Thymus (tissue), 11 donors: ENCODE measurements at regions not wholly inside any gene's neighbourhood (a gene's known extent, or its start where the extent isn't known, plus 50 kb on each side); places are given as distances from the start of the nearest gene placed in this dataset.
"Not testable (repeated sequence)": the region's sequence is repeated elsewhere in the genome, so short reads cannot be mapped to it uniquely, and the experiment has no call there.

ENCODE experiments used
- DNase-seq, 9 donors: peaks; one replicate each; pipeline ENCODE4 v3.0.0-alpha.2; 2013; ENCODE audit warnings: low spot score in 9 of 9, low read depth in 6 of 9, missing footprints in 1 of 9
- H3K27ac ChIP-seq, 2 donors: one replicate each; pipeline ENCODE4 v1.5.1; 2013; ENCODE audit warnings: control low read depth in 1 of 2, low read depth in 1 of 2, low read length in 1 of 2, mild to moderate bottlenecking in 1 of 2, moderate library complexity in 1 of 2
- H3K27me3 ChIP-seq, 2 donors: one replicate each; pipeline ENCODE4 v1.5.1; 2013; ENCODE audit warnings: low read length in 1 of 2; ENCODE audit not compliant: control insufficient read depth in 2 of 2, insufficient read depth in 1 of 2
- H3K36me3 ChIP-seq, 2 donors: one replicate each; pipeline ENCODE4 v1.5.1; 2013; ENCODE audit warnings: low read length in 1 of 2, mild to moderate bottlenecking in 1 of 2, moderate library complexity in 1 of 2; ENCODE audit not compliant: control insufficient read depth in 2 of 2, insufficient read depth in 2 of 2
- H3K4me1 ChIP-seq, 2 donors: one replicate each; pipeline ENCODE4 v1.5.1; 2013; ENCODE audit warnings: low read length in 2 of 2; ENCODE audit not compliant: control insufficient read depth in 2 of 2, insufficient read depth in 2 of 2
- H3K4me3 ChIP-seq, 2 donors: one replicate each; pipeline ENCODE4 v1.5.1; 2013; ENCODE audit warnings: low read length in 2 of 2, control low read depth in 1 of 2, mild to moderate bottlenecking in 1 of 2
- H3K9me3 ChIP-seq, 2 donors: one replicate each; pipeline ENCODE4 v1.5.1; 2013; ENCODE audit warnings: low read length in 1 of 2, mild to moderate bottlenecking in 1 of 2; ENCODE audit not compliant: control insufficient read depth in 2 of 2, insufficient read depth in 1 of 2
- WGBS: extraction: QIAGEN DNeasy Blood & Tissue Kit; methylation state at CpG from one replicate; pipeline ENCODE4 v1.1.7; 2013; 5-methylcytosine and 5-hydroxymethylcytosine counted together
- donor health status: healthy.

DNA sequence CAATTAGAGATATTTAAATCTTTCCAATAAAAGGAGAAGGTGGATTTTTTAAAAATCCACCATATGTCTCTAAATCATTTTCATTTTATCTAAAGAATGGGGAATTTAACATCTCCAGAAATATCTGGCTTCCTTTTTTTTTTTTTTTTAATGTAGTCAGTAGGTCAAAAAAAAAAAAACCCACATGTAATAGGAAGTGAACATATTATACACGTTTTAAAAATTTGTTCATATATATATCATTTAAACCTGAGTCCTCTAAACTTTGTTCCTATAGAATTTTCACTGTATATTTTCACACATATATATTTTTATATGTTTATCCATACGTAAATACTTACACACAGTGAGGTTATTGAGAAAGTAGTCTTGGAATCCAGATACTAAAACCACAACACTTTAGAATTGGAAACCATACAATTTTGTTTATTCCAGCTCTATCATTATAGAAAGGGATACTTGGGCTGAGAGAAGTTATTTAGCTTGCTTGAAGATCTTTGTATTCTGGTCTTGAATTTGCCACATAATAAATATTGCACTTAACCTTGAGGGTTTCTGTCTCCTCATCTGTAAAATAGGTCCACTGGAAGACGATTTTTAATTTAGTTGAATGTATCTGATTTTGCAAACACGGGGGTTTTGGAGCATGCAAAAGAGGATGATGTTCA lies 62.1 kb upstream of the ZNF217 start:
- 66% methylated on average over 4 of the region's 4 CpGs for WGBS
- no peak overlapping the region for H3K4me3 ChIP-seq
- H3K27ac ChIP-seq: peak overlapping the region in 1 of 2 donors; percentile 7
- peaks cover 14 to 17% of the 10 kb centered on the region in 2 donors for H3K4me1 ChIP-seq
- H3K36me3 ChIP-seq: no peaks in the 10 kb centered on the region
- no peak for DNase-seq
- H3K27me3 ChIP-seq: no peaks in the 10 kb centered on the region
- no peaks in the 10 kb centered on the region for H3K9me3 ChIP-seq

DNA sequence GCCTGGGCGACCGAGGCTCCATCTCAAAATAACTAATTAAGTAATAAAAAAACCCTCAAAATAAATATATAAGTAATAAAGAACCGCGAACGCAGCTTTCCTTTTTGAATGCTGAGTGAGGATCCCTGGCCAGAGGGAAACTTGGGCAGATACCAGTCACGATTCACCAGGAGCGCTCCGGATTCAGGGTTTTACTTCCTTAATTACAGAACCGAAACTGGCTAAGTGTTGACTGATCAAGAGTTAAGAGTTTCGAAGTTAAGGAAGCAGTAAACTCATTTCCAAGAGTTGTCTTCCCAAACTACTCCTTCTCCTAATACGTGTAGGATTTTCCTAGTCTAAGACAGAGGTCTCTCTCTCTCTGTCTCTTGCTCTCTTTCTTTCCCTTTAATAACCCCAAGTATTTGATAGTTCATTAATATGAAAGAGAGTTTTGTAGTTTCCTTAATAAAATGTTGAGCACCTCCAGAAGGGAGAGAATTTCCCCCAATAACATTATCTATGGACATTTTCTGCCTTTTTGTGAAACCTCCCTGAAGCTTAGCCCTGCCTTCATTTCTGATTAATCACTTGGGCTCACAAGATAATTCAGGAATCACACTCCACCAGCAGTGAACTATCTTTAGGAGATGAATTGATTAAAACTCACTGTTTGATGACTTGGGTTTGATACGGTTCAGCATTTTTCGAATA lies 61.4 kb upstream of the ZNF217 start:
- Histone ChIP-seq H3K9me3 (no peaks in the 10 kb centered on the region), H3K36me3 (no peaks in the 10 kb centered on the region), H3K27ac (peak overlapping the region; percentile 46 to 58), H3K4me1 (peaks cover 10 to 11% of the 10 kb centered on the region in 2 donors), H3K27me3 (no peaks in the 10 kb centered on the region), H3K4me3 (no peak overlapping the region)
- 51% methylated on average over 13 of the region's 13 CpGs for WGBS
- DNase-seq: peak in 1 of 9 donors; percentile 40

DNA sequence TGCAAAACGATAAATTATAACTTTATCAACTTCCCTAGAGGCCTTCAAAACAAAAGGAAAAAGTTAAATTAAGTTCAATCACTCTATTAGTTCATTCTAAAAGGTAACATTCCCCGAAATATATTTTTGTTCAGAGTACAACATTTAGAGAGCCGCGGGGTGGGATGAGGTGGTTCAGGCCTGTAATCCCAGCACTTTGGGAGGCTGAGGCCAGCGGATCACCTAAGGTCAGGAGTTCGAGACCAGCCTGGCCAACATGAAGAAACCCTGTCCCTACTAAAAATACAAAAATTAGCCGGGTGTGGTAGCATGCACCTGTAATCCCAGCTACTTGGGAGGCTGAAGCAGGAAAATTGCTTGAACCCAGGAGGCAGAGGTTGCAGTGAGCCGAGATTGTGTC lies 60.9 kb upstream of the ZNF217 start:
- H3K9me3 ChIP-seq, H3K27ac ChIP-seq, H3K27me3 ChIP-seq, H3K36me3 ChIP-seq, DNase-seq, H3K4me3 ChIP-seq: not testable (repeated sequence)
- 94% methylated on average over 8 of the region's 8 CpGs for WGBS
- peaks cover 9 to 11% of the 10 kb centered on the region in 2 donors for H3K4me1 ChIP-seq

DNA sequence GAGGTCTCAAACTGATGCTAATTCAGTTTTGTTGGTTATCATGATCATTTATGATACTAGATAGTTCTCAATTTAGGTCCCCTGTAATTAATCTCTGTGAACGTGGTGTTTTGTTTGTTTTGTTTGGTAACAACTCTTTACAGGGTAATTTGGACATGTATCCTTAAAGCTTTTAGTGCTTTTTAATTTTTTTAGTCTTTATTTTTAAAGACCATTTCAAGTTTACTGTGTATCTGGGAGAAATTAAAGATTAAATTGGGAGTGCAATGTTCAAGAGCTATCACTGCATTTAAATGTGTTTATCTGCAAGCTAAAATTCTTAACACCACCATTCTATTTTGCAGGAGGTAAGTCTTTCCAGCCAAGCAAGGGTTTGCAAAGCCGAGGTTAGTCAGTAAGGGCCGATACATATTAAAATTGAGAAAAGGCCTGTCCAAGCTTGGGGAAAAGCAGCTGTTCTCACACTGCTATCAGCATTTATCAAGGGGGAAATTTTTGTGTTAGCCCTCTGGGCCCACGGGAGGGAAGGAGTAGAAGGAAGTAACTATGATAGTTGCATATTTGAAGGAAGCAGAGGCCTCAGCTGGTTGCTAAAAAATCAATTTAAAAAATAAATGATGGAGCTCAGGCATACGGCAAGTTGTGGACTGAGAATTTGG lies 59.3 kb upstream of the ZNF217 start:
- peak in 1 of 9 donors; percentile 44 for DNase-seq
- H3K27me3 ChIP-seq: no peaks in the 10 kb centered on the region
- no peaks in the 10 kb centered on the region for H3K36me3 ChIP-seq
- WGBS: 55% methylated on average over 5 of the region's 5 CpGs
- H3K4me1 ChIP-seq: peaks cover 9% of the 10 kb centered on the region in 2 donors
- no peaks in the 10 kb centered on the region for H3K9me3 ChIP-seq
- H3K4me3 ChIP-seq: peak overlapping the region in 1 of 2 donors; percentile 19
- peak overlapping the region; percentile 86 to 92 for H3K27ac ChIP-seq

DNA sequence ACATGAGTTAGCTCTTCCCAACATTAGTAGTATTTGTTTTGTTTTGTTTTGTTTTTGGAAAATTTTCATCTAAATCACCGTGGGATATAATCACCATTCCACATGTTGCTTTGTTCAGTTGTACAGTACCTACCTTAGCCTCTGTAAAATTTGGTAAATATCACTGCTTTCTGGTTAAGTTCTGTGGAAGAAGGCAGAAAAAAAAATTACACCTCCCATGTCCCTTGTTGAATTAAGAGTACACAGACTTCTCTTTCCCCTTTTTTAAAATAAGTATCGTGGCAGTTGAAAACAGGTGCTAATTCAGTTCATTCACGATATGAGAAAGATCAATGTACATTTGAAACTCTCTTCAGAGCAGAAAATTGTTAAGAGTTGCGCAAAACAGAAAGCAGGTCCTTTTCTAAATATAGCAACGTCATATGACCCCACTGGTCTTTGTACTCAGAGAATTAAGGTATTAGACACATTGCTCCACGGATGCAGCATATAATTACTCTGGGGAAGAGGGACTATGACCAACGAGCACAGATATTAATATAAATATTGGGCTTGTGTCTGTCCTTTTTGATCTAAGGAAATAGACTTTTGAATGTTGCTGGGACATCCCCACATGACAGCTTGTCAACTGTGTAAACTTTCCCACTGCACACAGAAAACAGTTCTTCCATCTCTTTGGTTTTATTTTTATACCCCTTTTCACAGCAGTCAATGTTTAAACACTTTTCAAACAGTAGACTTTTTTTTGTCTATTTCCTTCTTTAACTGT lies 58.6 kb upstream of the ZNF217 start:
- Histone ChIP-seq H3K27ac (peak overlapping the region; percentile 82 to 92), H3K9me3 (no peaks in the 10 kb centered on the region), H3K4me1 (peaks cover 9% of the 10 kb centered on the region in 2 donors), H3K27me3 (no peaks in the 10 kb centered on the region), H3K36me3 (no peaks in the 10 kb centered on the region), H3K4me3 (peak overlapping the region in 1 of 2 donors; percentile 19)
- peak in 7 of 9 donors; percentile 47 to 85 (median 67) for DNase-seq
- 2% methylated on average over 7 of the region's 7 CpGs for WGBS

DNA sequence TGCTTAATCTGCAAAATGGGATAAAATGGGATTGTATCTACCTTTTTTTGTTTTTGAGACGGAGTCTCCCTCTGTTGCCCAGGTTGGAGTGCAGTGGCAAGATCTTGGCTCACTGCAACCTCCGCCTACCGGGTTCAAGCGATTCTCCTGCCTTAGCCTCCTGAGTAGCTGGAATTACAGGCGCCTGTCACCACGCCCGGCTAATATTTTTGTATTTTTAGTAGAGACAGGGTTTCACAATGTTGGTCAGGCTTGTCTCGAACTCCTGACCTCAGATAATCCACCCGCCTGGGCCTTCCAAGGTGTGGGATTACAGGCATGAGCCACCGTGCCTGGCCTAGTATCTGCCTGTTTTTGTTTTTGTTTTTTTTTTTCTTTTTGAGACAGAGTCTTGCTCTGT lies 55.9 kb upstream of the ZNF217 start:
- not testable (repeated sequence) for H3K4me3 ChIP-seq

DNA sequence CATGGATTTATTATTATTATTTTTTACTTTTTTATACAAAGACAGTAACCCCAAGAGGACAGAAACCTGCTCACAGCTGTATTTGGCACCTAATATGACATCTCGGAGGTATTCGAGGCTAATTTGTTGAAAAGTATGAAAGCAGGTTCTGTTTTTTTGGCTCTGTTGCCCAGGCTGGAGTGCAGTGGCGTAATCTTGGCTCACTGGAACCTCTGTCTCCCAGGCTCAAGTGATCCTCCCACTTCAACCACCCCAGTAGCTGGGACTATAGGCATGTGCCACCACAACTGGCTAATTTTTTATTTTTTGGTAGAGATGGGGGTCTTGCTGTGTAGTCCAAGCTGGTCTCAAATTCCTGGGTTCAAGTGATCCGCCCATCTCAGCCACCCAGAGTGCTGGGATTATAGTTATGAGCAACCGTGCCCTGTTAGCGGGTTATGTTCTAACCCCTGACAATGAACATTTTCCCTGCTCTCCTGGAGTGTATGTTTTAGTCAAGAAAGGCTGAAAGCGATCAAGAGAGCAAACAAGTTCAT lies 53.7 kb upstream of the ZNF217 start:
- no peak for DNase-seq
- Histone ChIP-seq H3K27me3 (no peaks in the 10 kb centered on the region), H3K4me1 (peaks cover 11 to 22% of the 10 kb centered on the region in 2 donors), H3K4me3 (no peak overlapping the region), H3K9me3 (peaks cover 0 to 3% of the 10 kb centered on the region in 2 donors), H3K36me3 (no peaks in the 10 kb centered on the region), H3K27ac (no peak overlapping the region)
- WGBS: 96% methylated on average over 7 of the region's 7 CpGs

More for the DNA sequence above, 55.9 kb upstream of the ZNF217 start:
- 97% methylated on average over 10 of the region's 10 CpGs for WGBS
- DNase-seq, H3K27me3 ChIP-seq, H3K36me3 ChIP-seq, H3K27ac ChIP-seq, H3K9me3 ChIP-seq: not testable (repeated sequence)
- H3K4me1 ChIP-seq: peaks cover 9 to 13% of the 10 kb centered on the region in 2 donors

DNA sequence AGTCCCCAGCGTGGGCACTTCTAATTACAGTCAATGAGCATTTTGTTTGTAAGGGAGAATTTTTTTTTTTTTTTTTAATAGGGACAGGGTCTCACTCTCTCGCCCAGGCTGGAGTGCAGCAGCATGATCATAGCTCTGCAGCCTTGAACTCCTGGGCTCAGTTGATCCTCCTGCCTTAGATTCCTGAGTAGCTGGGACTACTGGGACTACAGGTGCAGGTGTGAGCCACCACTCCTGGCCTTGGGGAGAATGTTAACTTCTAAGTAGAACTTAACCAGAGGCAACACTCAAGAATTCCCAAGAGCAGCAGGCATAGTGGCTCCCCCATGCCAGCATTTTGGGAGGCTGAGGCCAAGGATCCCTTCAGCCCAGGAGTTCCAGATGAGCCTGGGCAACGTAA lies 52.9 kb upstream of the ZNF217 start:
- WGBS: 94% methylated on average over 3 of the region's 3 CpGs
- no peak overlapping the region for H3K4me3 ChIP-seq
- DNase-seq: no peak
- no peak overlapping the region for H3K27ac ChIP-seq
- H3K36me3 ChIP-seq: no peaks in the 10 kb centered on the region
- peaks cover 11 to 29% of the 10 kb centered on the region in 2 donors for H3K4me1 ChIP-seq
- H3K27me3 ChIP-seq: no peaks in the 10 kb centered on the region
- peaks cover 0 to 3% of the 10 kb centered on the region in 2 donors for H3K9me3 ChIP-seq
